ENCODE measurements at regions not wholly inside any gene's neighbourhood (a gene's known extent, or its start where the extent isn't known, plus 50 kb on each side); places are given as distances from the start of the nearest gene placed in this dataset.

- CTCF ChIA-PET = interaction anchor here (0.8 kb wide), 1 partner anchor 27 kb away, joined by 3 read pairs; no protein-coding TSS in a partner anchor
- Histone ChIP-seq H3K27me3 (ENCODE audit: control insufficient read depth in 2 of 2, insufficient read depth in 2 of 2, low read length in 2 of 2) (no peaks in the 10 kb centered on the region), H3K36me3 (ENCODE audit: control insufficient read depth in 2 of 2, extremely low read depth in 1 of 2, insufficient read depth in 2 of 2, low read length in 2 of 2) (no peaks in the 10 kb centered on the region), H4K20me1 (replicated peaks; ENCODE audit: control insufficient read depth, extremely low read depth, insufficient read depth, low read length) (no peaks in the 10 kb centered on the region), H3K9ac (replicated peaks; ENCODE audit: extremely low read depth, insufficient read depth, low read length) (no peak overlapping the region), H2AFZ (ENCODE audit: low read depth, low read length) (no peak overlapping the region), H3K4me3 (replicated peaks in 1 of 3; ENCODE audit: insufficient read depth in 1 of 3, low read depth in 1 of 3, low read length in 3 of 3) (no peak overlapping the region), H3K9me1 (replicated peaks; ENCODE audit: control insufficient read depth, extremely low read depth, insufficient read depth, low read length) (no peaks in the 10 kb centered on the region), H3K79me2 (ENCODE audit: control insufficient read depth, insufficient read depth, low read length) (no peaks in the 10 kb centered on the region), H3K4me2 (ENCODE audit: insufficient read depth, low read length) (no peak overlapping the region), H3K4me1 (ENCODE audit: control insufficient read depth, extremely low read depth, insufficient read depth, low read length) (no peaks in the 10 kb centered on the region), H3K27ac (ENCODE audit: insufficient read depth, low read depth, low read length) (no peak overlapping the region), H3K9me3 (replicated peaks; ENCODE audit: control insufficient read depth, insufficient read depth, low read length) (no peaks in the 10 kb centered on the region)
- intact Hi-C loops (cut with micrococcal nuclease) = no loop called here
- TF ChIP-seq EZH2 (IDR thresholded peaks at IDR 0.05; ENCODE audit: borderline replicate concordance, low read depth, low read length, severe bottlenecking) = no peak
- DNase-seq (ENCODE audit: low read depth, low spot score) (no peak), FAIRE-seq (no peak)
- POLR2A ChIA-PET = no interaction called here
- BruUV-seq (replicated peaks) = no TSS peak
- dilution Hi-C loops (cut with MboI; ENCODE audit: extremely low pct_ligation_motif_present, low sequenced_read_pairs) = no loop called here
Measured at GRCh38 chr4:186010821-186011220, 58.1 kb upstream of the TLR3 start.

GRCh38 chr4:186012071-186012470 lies 56.9 kb upstream of the TLR3 start:
- no TSS peak for BruUV-seq (replicated peaks)
- TF ChIP-seq EZH2 (IDR thresholded peaks at IDR 0.05; ENCODE audit: borderline replicate concordance, low read depth, low read length, severe bottlenecking) = no peak
- Histone ChIP-seq H3K79me2 (ENCODE audit: control insufficient read depth, insufficient read depth, low read length) (no peaks in the 10 kb centered on the region), H2AFZ (ENCODE audit: low read depth, low read length) (no peak overlapping the region), H3K4me1 (ENCODE audit: control insufficient read depth, extremely low read depth, insufficient read depth, low read length) (no peaks in the 10 kb centered on the region), H3K36me3 (ENCODE audit: control insufficient read depth in 2 of 2, extremely low read depth in 1 of 2, insufficient read depth in 2 of 2, low read length in 2 of 2) (no peaks in the 10 kb centered on the region), H3K27ac (ENCODE audit: insufficient read depth, low read depth, low read length) (no peak overlapping the region), H4K20me1 (replicated peaks; ENCODE audit: control insufficient read depth, extremely low read depth, insufficient read depth, low read length) (no peaks in the 10 kb centered on the region), H3K9ac (replicated peaks; ENCODE audit: extremely low read depth, insufficient read depth, low read length) (no peak overlapping the region), H3K4me3 (replicated peaks in 1 of 3; ENCODE audit: insufficient read depth in 1 of 3, low read depth in 1 of 3, low read length in 3 of 3) (no peak overlapping the region), H3K9me1 (replicated peaks; ENCODE audit: control insufficient read depth, extremely low read depth, insufficient read depth, low read length) (no peaks in the 10 kb centered on the region), H3K9me3 (replicated peaks; ENCODE audit: control insufficient read depth, insufficient read depth, low read length) (no peaks in the 10 kb centered on the region), H3K27me3 (ENCODE audit: control insufficient read depth in 2 of 2, insufficient read depth in 2 of 2, low read length in 2 of 2) (no peaks in the 10 kb centered on the region), H3K4me2 (ENCODE audit: insufficient read depth, low read length) (no peak overlapping the region)
- FAIRE-seq = no peak
- CTCF ChIA-PET = interaction anchor here (2.1 kb wide), 1 partner anchor 10 kb away, joined by 9 read pairs; no protein-coding TSS in a partner anchor
- POLR2A ChIA-PET = no interaction called here
- no peak for DNase-seq (ENCODE audit: low read depth, low spot score)
- dilution Hi-C loops (cut with MboI; ENCODE audit: extremely low pct_ligation_motif_present, low sequenced_read_pairs) = no loop called here
- intact Hi-C loops (cut with micrococcal nuclease) = no loop called here
